SK-N-SH (cell line): ENCODE measurements at regions not wholly inside any gene's neighbourhood (a gene's known extent, or its start where the extent isn't known, plus 50 kb on each side); places are given as distances from the start of the nearest gene placed in this dataset.

Source experiments
- CTCF ChIA-PET: fragments of 300-600, 350-600 bp; formaldehyde crosslinking; extraction: SDS; loops from one replicate; lab custom pipeline; 2021; lab: Yijun Ruan, JAX
- POLR2A ChIA-PET: fragments of 350-600 bp; sonication (Branson Sonifier 250); formaldehyde crosslinking; extraction: SDS; loops from one replicate; lab custom pipeline; 2020; ENCODE audit warnings: antibody characterized with exemption, inconsistent platforms; lab: Yijun Ruan, JAX
- DNase-seq: peaks from one replicate; pipeline ENCODE4 v3.0.0; 2012
- H2AFZ ChIP-seq: fragments of 200-600 bp; sonication (generic); 2 replicates; pipeline ENCODE4 v1.8.1; 2016; ENCODE audit warnings: antibody characterized with exemption, mild to moderate bottlenecking, low read depth
- H3F3A ChIP-seq: fragments of 200-600 bp; sonication (generic); replicated peaks from 2 replicates; pipeline ENCODE3; 2016; ENCODE audit warnings: antibody characterized with exemption, mild to moderate bottlenecking; ENCODE audit not compliant: insufficient read depth
- H3K27ac ChIP-seq, 2 experiments: fragments of 200-500 bp in 1 of 2; fragments of 200-600 bp in 1 of 2; sonication (Bioruptor generic) in 1 of 2; sonication (generic), shearing (Covaris generic) in 1 of 2; 2 replicates each; pipeline versions ENCODE4 v1.5.1 to v1.6.1; 2014 to 2016; ENCODE audit warnings: low read depth in 2 of 2, inconsistent platforms in 1 of 2, low read length in 1 of 2, mild to moderate bottlenecking in 1 of 2, mixed read lengths in 1 of 2
- H3K27me3 ChIP-seq: fragments of 200-600 bp; sonication (generic), shearing (Covaris generic); 2 replicates; pipeline ENCODE4 v1.6.1; 2016; ENCODE audit warnings: mixed run types; ENCODE audit not compliant: insufficient read depth
- H3K36me3 ChIP-seq, 2 experiments: fragments of 200-500 bp in 1 of 2; fragments of 200-600 bp in 1 of 2; sonication (Bioruptor generic) in 1 of 2; sonication (generic) in 1 of 2; replicated peaks in 1 of 2; 2 replicates each; pipeline versions ENCODE3 to v1.5.1; 2014 to 2016; ENCODE audit warnings: low read length in 1 of 2, mild to moderate bottlenecking in 1 of 2; ENCODE audit not compliant: insufficient read depth in 2 of 2, control insufficient read depth in 1 of 2
- H3K4me1 ChIP-seq, 2 experiments: fragments of 200-500 bp in 1 of 2; fragments of 200-600 bp in 1 of 2; sonication (Bioruptor generic) in 1 of 2; sonication (generic), shearing (Covaris generic) in 1 of 2; 2 replicates each; pipeline versions ENCODE4 v1.5.1 to v1.6.1; 2014 to 2016; ENCODE audit warnings: low read depth in 1 of 2, low read length in 1 of 2, mixed run types in 1 of 2; ENCODE audit not compliant: insufficient read depth in 2 of 2, control insufficient read depth in 1 of 2
- H3K4me2 ChIP-seq: fragments of 200-600 bp; sonication (generic), shearing (Covaris generic); 2 replicates; pipeline ENCODE4 v1.6.1; 2017; ENCODE audit warnings: mixed run types
- H3K4me3 ChIP-seq, 2 experiments: fragments of 200-500 bp in 1 of 2; fragments of 200-600 bp in 1 of 2; sonication (Bioruptor generic) in 1 of 2; sonication (generic), shearing (Covaris generic) in 1 of 2; 2 replicates each; pipeline versions ENCODE4 v1.5.1 to v1.8.1; 2014 to 2016; ENCODE audit warnings: low read depth in 2 of 2, inconsistent platforms in 1 of 2, low read length in 1 of 2, mild to moderate bottlenecking in 1 of 2, mixed read lengths in 1 of 2, moderate library complexity in 1 of 2
- H3K79me2 ChIP-seq: fragments of 200-600 bp; sonication (generic); 2 replicates; pipeline ENCODE4 v1.8.1; 2017; ENCODE audit warnings: mild to moderate bottlenecking; ENCODE audit not compliant: insufficient read depth
- H3K9ac ChIP-seq: fragments of 200-600 bp; sonication (generic); 2 replicates; pipeline ENCODE4 v1.6.1; 2017; ENCODE audit warnings: mixed run types
- H3K9me2 ChIP-seq: fragments of 200-600 bp; sonication (generic); 2 replicates; pipeline ENCODE4 v1.6.1; 2017; ENCODE audit warnings: mixed run types
- H3K9me3 ChIP-seq: fragments of 200-600 bp; sonication (generic); 2 replicates; pipeline ENCODE4 v1.6.1; 2017; ENCODE audit warnings: mixed run types, mild to moderate bottlenecking, moderate library complexity
- H4K20me1 ChIP-seq: fragments of 200-600 bp; sonication (generic); 2 replicates; pipeline ENCODE4 v1.6.1; 2017; ENCODE audit warnings: mild to moderate bottlenecking, mixed run types; ENCODE audit not compliant: insufficient read depth
- CHD2 ChIP-seq: fragments of 150-350 bp; IDR thresholded peaks from 2 replicates; pipeline ENCODE4 v1.6.1; 2018; ENCODE audit warnings: low read length; ENCODE audit not compliant: partially characterized antibody
- EP300 ChIP-seq, 2 experiments: IDR thresholded peaks; 2 replicates each; pipeline versions ENCODE4 v1.4.0 to v1.6.1; 2012; ENCODE audit warnings: borderline replicate concordance in 1 of 2, low read depth in 1 of 2, low read length in 1 of 2
- EZH2phosphoT487 ChIP-seq: fragments of 200-600 bp; sonication (generic); IDR thresholded peaks from 2 replicates; pipeline ENCODE4 v1.6.1; 2017; ENCODE audit warnings: low read depth, mixed run types, mild to moderate bottlenecking, antibody characterized with exemption, moderate library complexity, borderline replicate concordance
- FOSL2 ChIP-seq: IDR thresholded peaks from 2 replicates; pipeline ENCODE4 v1.4.0; 2012; ENCODE audit warnings: low read depth, mild to moderate bottlenecking, moderate library complexity, borderline replicate concordance
- FOXJ3 ChIP-seq: sonication (generic); formaldehyde crosslinking; IDR thresholded peaks from 2 replicates; pipeline ENCODE4 v1.5.1; 2020; ENCODE audit warnings: mild to moderate bottlenecking, missing genetic modification reagents
- FOXM1 ChIP-seq: IDR thresholded peaks from 2 replicates; pipeline ENCODE4 v1.4.0; 2012; ENCODE audit warnings: low read depth, mild to moderate bottlenecking
- JUND ChIP-seq: IDR thresholded peaks from 2 replicates; pipeline ENCODE4 v1.4.0; 2012
- MEF2A ChIP-seq: IDR thresholded peaks from 2 replicates; pipeline ENCODE4 v1.4.0; 2012; ENCODE audit warnings: low read depth, borderline replicate concordance
- MXI1 ChIP-seq: IDR thresholded peaks from 2 replicates; pipeline ENCODE4 v1.6.1; 2012; ENCODE audit warnings: mild to moderate bottlenecking, low read depth, low read length, improper control_type of control experiment
- NFIC ChIP-seq: IDR thresholded peaks from 2 replicates; pipeline ENCODE4 v1.4.0; 2012; ENCODE audit warnings: borderline replicate concordance
- NRF1 ChIP-seq: IDR thresholded peaks from 2 replicates; pipeline ENCODE4 v1.6.1; 2012; ENCODE audit warnings: low read depth, mild to moderate bottlenecking, low read length
- RCOR1 ChIP-seq: fragments of 150-350 bp; IDR thresholded peaks from 2 replicates; pipeline ENCODE4 v1.6.1; 2017; ENCODE audit warnings: antibody characterized with exemption, low read length
- RFX5 ChIP-seq: IDR thresholded peaks from 2 replicates; pipeline ENCODE4 v1.6.1; 2012; ENCODE audit warnings: mild to moderate bottlenecking, improper control_type of control experiment, low read length
- RXRA ChIP-seq: IDR thresholded peaks from 2 replicates; pipeline ENCODE4 v1.4.0; 2012; ENCODE audit warnings: low read depth, mild to moderate bottlenecking, borderline replicate concordance
- SIN3A ChIP-seq: IDR thresholded peaks from 2 replicates; pipeline ENCODE4 v1.6.1; 2012; ENCODE audit warnings: low read depth, mild to moderate bottlenecking, low read length, moderate library complexity, borderline replicate concordance
- SMC3 ChIP-seq: IDR thresholded peaks from 2 replicates; pipeline ENCODE4 v1.6.1; 2012; ENCODE audit warnings: low read depth, low read length, improper control_type of control experiment
- TAF1 ChIP-seq: IDR thresholded peaks from 2 replicates; pipeline ENCODE4 v1.6.1; 2012; ENCODE audit warnings: low read depth, mild to moderate bottlenecking, low read length, moderate library complexity, borderline replicate concordance
- USF1 ChIP-seq: IDR thresholded peaks from 2 replicates; pipeline ENCODE4 v1.4.0; 2012; ENCODE audit warnings: low read depth, borderline replicate concordance
- YY1 ChIP-seq: IDR thresholded peaks from 2 replicates; pipeline ENCODE4 v1.4.0; 2012; ENCODE audit warnings: low read depth, mild to moderate bottlenecking
- WGBS: methylation state at CpG from one replicate; pipeline ENCODE4 v1.1.6; 2017; ENCODE audit warnings: low lambda C conversion rate; 5-methylcytosine and 5-hydroxymethylcytosine counted together
- TF ChIP-seq, protein P1 (sequence below): fragments of 150-350 bp; IDR thresholded peaks from 2 replicates; pipeline ENCODE4 v1.6.1; 2017; ENCODE audit warnings: antibody characterized with exemption, low read length, low read depth, borderline replicate concordance
- TF ChIP-seq, protein P2 (sequence below): IDR thresholded peaks from 2 replicates; pipeline ENCODE4 v1.4.0; 2012; ENCODE audit warnings: low read depth, borderline replicate concordance
- TF ChIP-seq, protein P3 (sequence below): fragments of 150-350 bp; IDR thresholded peaks from 2 replicates; pipeline ENCODE4 v1.6.1; 2016; ENCODE audit warnings: mild to moderate bottlenecking, low read depth, low read length

- POLR2A ChIA-PET: no interaction called here
- WGBS: 17% methylated on average over 1 of the region's 1 CpG
These were observed 60.8 kb upstream of the DIPK2B start for GRCh38 chrX:45261471-45261870.

DNA sequence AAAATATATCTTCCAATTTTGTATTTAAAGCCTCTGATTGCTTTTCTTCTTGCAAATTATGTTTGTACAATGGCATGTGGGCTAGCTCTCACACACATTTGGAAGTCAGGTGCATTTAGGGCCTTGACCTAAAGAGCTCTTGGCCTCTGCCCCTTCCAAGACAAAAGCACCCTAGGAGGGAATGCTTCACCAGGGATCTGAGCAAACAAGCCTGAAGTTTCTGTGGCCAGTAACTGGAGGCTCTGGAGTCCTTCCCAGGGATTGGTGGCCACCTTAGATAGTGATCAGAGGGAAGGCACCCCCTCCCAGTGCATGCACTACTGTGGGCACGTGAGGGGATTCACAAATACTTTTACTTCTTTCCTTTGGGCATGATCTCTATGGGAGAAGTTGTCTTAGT lies 60.3 kb upstream of the DIPK2B start:
- Histone ChIP-seq H3K4me3 (no peak overlapping the region), H3K9me2 (no peaks in the 10 kb centered on the region), H3K36me3 (no peaks in the 10 kb centered on the region), H3K79me2 (no peaks in the 10 kb centered on the region), H3K4me2 (no peak overlapping the region), H3K9ac (no peak overlapping the region), H3F3A (no peaks in the 10 kb centered on the region), H3K27me3 (no peaks in the 10 kb centered on the region; the same call in 1 of the 2 replicates), H2AFZ (no peak overlapping the region), H3K9me3 (no peaks in the 10 kb centered on the region), H3K4me1 (peaks cover 0 to 2% of the 10 kb centered on the region in 2 experiments; a peak in 1 of 4 replicates), H3K27ac (no peak overlapping the region), H4K20me1 (no peaks in the 10 kb centered on the region)
- ChIA-PET POLR2A (no interaction called here), CTCF (no interaction called here)
- DNase-seq: no peak
- WGBS: 25% methylated on average over 1 of the region's 1 CpG
- TF ChIP-seq, protein P1, sequence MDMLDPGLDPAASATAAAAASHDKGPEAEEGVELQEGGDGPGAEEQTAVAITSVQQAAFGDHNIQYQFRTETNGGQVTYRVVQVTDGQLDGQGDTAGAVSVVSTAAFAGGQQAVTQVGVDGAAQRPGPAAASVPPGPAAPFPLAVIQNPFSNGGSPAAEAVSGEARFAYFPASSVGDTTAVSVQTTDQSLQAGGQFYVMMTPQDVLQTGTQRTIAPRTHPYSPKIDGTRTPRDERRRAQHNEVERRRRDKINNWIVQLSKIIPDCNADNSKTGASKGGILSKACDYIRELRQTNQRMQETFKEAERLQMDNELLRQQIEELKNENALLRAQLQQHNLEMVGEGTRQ: no peak
- no peak for TF ChIP-seq EP300 (IDR thresholded peaks at IDR 0.05; ENCODE audit: borderline replicate concordance in 1 of 2, low read depth in 1 of 2, low read length in 1 of 2)
- TF ChIP-seq NFIC: no peak
- no peak for TF ChIP-seq CHD2
- no peak for TF ChIP-seq MXI1
- no peak for TF ChIP-seq FOSL2
- no peak for TF ChIP-seq JUND
- TF ChIP-seq SIN3A: no peak
- TF ChIP-seq RFX5: no peak
- no peak for TF ChIP-seq MEF2A
- TF ChIP-seq NRF1: no peak
- TF ChIP-seq EZH2phosphoT487: no peak
- TF ChIP-seq RCOR1: no peak
- no peak for TF ChIP-seq RXRA
- no peak for TF ChIP-seq USF1

More at GRCh38 chrX:45261471-45261870, 60.8 kb upstream of the DIPK2B start:
- Histone ChIP-seq H3K9me3 (no peaks in the 10 kb centered on the region), H3K27me3 (no peaks in the 10 kb centered on the region; the same call in 1 of the 2 replicates), H4K20me1 (no peaks in the 10 kb centered on the region), H3K9ac (no peak overlapping the region), H3K4me2 (no peak overlapping the region)
- CTCF ChIA-PET: no interaction called here
- DNase-seq: no peak
- TF ChIP-seq, protein P2, sequence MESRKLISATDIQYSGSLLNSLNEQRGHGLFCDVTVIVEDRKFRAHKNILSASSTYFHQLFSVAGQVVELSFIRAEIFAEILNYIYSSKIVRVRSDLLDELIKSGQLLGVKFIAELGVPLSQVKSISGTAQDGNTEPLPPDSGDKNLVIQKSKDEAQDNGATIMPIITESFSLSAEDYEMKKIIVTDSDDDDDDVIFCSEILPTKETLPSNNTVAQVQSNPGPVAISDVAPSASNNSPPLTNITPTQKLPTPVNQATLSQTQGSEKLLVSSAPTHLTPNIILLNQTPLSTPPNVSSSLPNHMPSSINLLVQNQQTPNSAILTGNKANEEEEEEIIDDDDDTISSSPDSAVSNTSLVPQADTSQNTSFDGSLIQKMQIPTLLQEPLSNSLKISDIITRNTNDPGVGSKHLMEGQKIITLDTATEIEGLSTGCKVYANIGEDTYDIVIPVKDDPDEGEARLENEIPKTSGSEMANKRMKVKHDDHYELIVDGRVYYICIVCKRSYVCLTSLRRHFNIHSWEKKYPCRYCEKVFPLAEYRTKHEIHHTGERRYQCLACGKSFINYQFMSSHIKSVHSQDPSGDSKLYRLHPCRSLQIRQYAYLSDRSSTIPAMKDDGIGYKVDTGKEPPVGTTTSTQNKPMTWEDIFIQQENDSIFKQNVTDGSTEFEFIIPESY: no peak
- TF ChIP-seq FOXM1: no peak
- no peak for TF ChIP-seq FOXJ3
- TF ChIP-seq SMC3: no peak
- no peak for TF ChIP-seq YY1
- no peak for TF ChIP-seq EP300 (IDR thresholded peaks at IDR 0.05; ENCODE audit: borderline replicate concordance in 1 of 2, low read depth in 1 of 2, low read length in 1 of 2)
- no peak for TF ChIP-seq USF1
- no peak for TF ChIP-seq NFIC
- TF ChIP-seq, protein P3, sequence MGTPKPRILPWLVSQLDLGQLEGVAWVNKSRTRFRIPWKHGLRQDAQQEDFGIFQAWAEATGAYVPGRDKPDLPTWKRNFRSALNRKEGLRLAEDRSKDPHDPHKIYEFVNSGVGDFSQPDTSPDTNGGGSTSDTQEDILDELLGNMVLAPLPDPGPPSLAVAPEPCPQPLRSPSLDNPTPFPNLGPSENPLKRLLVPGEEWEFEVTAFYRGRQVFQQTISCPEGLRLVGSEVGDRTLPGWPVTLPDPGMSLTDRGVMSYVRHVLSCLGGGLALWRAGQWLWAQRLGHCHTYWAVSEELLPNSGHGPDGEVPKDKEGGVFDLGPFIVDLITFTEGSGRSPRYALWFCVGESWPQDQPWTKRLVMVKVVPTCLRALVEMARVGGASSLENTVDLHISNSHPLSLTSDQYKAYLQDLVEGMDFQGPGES: no peak
- TF ChIP-seq MEF2A: no peak
- TF ChIP-seq TAF1: no peak
- no peak for TF ChIP-seq RFX5
- TF ChIP-seq, all 33 proteins: peak for 0
- no peak overlapping the region for H3K4me3 ChIP-seq
- no peaks in the 10 kb centered on the region for H3K9me2 ChIP-seq
- no peaks in the 10 kb centered on the region for H3K36me3 ChIP-seq
- H3K27ac ChIP-seq: no peak overlapping the region
- H2AFZ ChIP-seq: no peak overlapping the region
- peaks cover 0 to 2% of the 10 kb centered on the region in 2 experiments; a peak in 1 of 4 replicates for H3K4me1 ChIP-seq
- no peaks in the 10 kb centered on the region for H3K79me2 ChIP-seq
- no peaks in the 10 kb centered on the region for H3F3A ChIP-seq
